ENCODE measurements at regions not wholly inside any gene's neighbourhood (a gene's known extent, or its start where the extent isn't known, plus 50 kb on each side); places are given as distances from the start of the nearest gene placed in this dataset.

DNA sequence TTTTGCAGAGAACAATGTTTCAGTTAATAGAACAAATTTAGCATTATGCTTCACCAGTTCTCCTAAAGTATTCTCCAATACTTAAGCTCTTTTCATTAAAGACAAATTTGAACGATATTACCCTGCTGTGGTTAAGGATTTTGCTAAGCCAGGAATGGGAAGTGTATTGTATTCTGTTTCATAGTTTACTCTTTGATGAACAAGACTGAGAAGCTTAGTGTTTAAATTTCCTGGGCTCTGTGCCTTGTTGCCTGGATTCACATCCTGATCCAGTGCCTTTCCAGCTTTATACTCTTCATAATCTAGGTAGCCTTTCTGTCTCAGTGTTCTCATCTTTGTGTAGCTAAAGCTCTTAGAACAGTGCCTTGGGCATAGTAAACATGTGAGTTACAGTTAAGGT, 58.6 kb upstream of the GLS start:
- ChIA-PET POLR2A (no interaction called here), CTCF (interaction anchor here (1.9 kb wide), 1 partner anchor 28 kb away, joined by 8 read pairs; no protein-coding TSS in a partner anchor)
- no peak overlapping the region for H3K4me3 ChIP-seq (ENCODE audit: low read depth, low read length)
- H3K27me3 ChIP-seq (ENCODE audit: control insufficient read depth, insufficient read depth, low read length), result no peaks in the 10 kb centered on the region
- DNase-seq (ENCODE audit: low read depth, low spot score), result no peak
- TF ChIP-seq, protein P1, sequence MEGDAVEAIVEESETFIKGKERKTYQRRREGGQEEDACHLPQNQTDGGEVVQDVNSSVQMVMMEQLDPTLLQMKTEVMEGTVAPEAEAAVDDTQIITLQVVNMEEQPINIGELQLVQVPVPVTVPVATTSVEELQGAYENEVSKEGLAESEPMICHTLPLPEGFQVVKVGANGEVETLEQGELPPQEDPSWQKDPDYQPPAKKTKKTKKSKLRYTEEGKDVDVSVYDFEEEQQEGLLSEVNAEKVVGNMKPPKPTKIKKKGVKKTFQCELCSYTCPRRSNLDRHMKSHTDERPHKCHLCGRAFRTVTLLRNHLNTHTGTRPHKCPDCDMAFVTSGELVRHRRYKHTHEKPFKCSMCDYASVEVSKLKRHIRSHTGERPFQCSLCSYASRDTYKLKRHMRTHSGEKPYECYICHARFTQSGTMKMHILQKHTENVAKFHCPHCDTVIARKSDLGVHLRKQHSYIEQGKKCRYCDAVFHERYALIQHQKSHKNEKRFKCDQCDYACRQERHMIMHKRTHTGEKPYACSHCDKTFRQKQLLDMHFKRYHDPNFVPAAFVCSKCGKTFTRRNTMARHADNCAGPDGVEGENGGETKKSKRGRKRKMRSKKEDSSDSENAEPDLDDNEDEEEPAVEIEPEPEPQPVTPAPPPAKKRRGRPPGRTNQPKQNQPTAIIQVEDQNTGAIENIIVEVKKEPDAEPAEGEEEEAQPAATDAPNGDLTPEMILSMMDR (IDR thresholded peaks at IDR 0.05; ENCODE audit: low read depth, low read length), result no peak
- H3K9me3 ChIP-seq (ENCODE audit: control insufficient read depth, insufficient read depth, low read length), result no peaks in the 10 kb centered on the region
- no peak overlapping the region for H3K27ac ChIP-seq (ENCODE audit: low read depth, low read length)

DNA sequence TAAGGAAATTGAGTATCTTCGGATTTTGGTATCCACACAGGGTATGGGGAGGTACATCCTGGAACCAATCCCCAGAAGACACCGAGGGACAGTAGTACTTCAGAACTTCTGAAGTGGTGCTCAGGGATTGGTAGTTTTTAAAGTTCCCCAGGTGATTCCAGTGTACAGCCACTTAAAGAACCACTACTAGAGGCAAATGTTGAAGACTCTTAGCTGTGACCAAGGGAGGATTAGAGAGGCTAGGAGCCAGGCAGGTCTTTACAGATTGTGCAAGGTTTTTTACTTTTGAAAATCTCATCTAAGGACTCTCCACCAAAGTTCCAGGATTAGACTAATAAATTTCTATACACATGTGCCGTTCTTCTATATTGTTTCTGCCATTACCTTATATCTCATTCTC, 52.9 kb upstream of the GLS start:
- CTCF ChIA-PET, result no interaction called here
- DNase-seq (ENCODE audit: low read depth, low spot score), result no peak
- TF ChIP-seq, protein P1 (IDR thresholded peaks at IDR 0.05; ENCODE audit: low read depth, low read length), result no peak
- no peak overlapping the region for H3K27ac ChIP-seq (ENCODE audit: low read depth, low read length)
- no peaks in the 10 kb centered on the region for H3K27me3 ChIP-seq (ENCODE audit: control insufficient read depth, insufficient read depth, low read length)
- H3K4me3 ChIP-seq (ENCODE audit: low read depth, low read length), result no peak overlapping the region
- H3K9me3 ChIP-seq (ENCODE audit: control insufficient read depth, insufficient read depth, low read length), result no peaks in the 10 kb centered on the region
- POLR2A ChIA-PET, result no interaction called here

DNA sequence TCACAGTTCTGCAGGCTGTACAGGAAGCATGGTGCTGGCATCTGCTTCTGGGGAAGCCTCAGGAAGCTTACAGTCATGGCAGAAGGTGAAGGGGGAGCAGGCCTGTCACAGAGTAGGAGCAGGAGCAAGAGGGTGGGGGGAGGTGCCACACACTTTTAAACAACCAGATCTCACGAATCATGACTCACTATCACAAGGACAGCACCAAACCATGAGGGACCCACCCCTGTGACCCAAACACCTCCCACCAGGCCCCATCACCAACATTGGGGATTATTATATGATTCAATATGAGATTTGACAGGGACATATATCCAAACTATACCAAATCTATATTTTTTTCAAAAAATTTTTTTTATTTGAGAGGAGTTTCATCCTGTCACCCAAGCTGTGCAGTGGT, 51.0 kb upstream of the GLS start:
- Histone ChIP-seq H3K4me3 (ENCODE audit: low read depth, low read length) (no peak overlapping the region), H3K27ac (ENCODE audit: low read depth, low read length) (no peak overlapping the region), H3K27me3 (ENCODE audit: control insufficient read depth, insufficient read depth, low read length) (no peaks in the 10 kb centered on the region), H3K9me3 (ENCODE audit: control insufficient read depth, insufficient read depth, low read length) (no peaks in the 10 kb centered on the region)
- TF ChIP-seq, protein P1 (IDR thresholded peaks at IDR 0.05; ENCODE audit: low read depth, low read length), result no peak
- POLR2A ChIA-PET, result no interaction called here
- CTCF ChIA-PET, result no interaction called here
- DNase-seq (ENCODE audit: low read depth, low spot score), result no peak

Measured in AG04450 (cell line).